HUES6 (cell line): ENCODE measurements at regions not wholly inside any gene's neighbourhood (a gene's known extent, or its start where the extent isn't known, plus 50 kb on each side); places are given as distances from the start of the nearest gene placed in this dataset.

Experiments
- H3K27ac ChIP-seq: 2 replicates; pipeline ENCODE4 v1.7.0; 2013; ENCODE audit warnings: low read depth, mild to moderate bottlenecking, low read length, inconsistent platforms
- H3K27me3 ChIP-seq: 2 replicates; pipeline ENCODE4 v1.6.1; 2013; ENCODE audit warnings: low read length; ENCODE audit not compliant: control insufficient read depth, insufficient read depth
- H3K36me3 ChIP-seq: 2 replicates; pipeline ENCODE4 v1.6.1; 2013; ENCODE audit warnings: low read length; ENCODE audit not compliant: control insufficient read depth, insufficient read depth
- H3K4me1 ChIP-seq: 2 replicates; pipeline ENCODE4 v1.6.1; 2013; ENCODE audit warnings: low read length; ENCODE audit not compliant: control insufficient read depth, insufficient read depth
- H3K4me3 ChIP-seq: 2 replicates; pipeline ENCODE4 v1.5.1; 2013; ENCODE audit warnings: low read depth, low read length
- H3K9ac ChIP-seq: one replicate; pipeline ENCODE4 v1.6.1; 2013; ENCODE audit warnings: mild to moderate bottlenecking, low read length
- H3K9me3 ChIP-seq: 2 replicates; pipeline ENCODE4 v1.6.1; 2013; ENCODE audit warnings: low read depth, low read length; ENCODE audit not compliant: control insufficient read depth, insufficient read depth

GRCh38 chr7:54897891-54898290, 120.9 kb upstream of the EGFR start:
- no peaks in the 10 kb centered on the region for H3K4me1 ChIP-seq
- H3K27ac ChIP-seq, result no peak overlapping the region
- H3K27me3 ChIP-seq, result no peaks in the 10 kb centered on the region
- H3K36me3 ChIP-seq, result no peaks in the 10 kb centered on the region
- H3K4me3 ChIP-seq, result no peak overlapping the region
- no peak overlapping the region for H3K9ac ChIP-seq
- H3K9me3 ChIP-seq, result no peaks in the 10 kb centered on the region

- Histone ChIP-seq H3K9ac (no peak overlapping the region), H3K27me3 (no peaks in the 10 kb centered on the region), H3K36me3 (no peaks in the 10 kb centered on the region), H3K27ac (no peak overlapping the region), H3K9me3 (no peaks in the 10 kb centered on the region), H3K4me3 (no peak overlapping the region), H3K4me1 (no peaks in the 10 kb centered on the region)
Observed at GRCh38 chr7:54898659-54899340, 120.0 kb upstream of the EGFR start.

DNA sequence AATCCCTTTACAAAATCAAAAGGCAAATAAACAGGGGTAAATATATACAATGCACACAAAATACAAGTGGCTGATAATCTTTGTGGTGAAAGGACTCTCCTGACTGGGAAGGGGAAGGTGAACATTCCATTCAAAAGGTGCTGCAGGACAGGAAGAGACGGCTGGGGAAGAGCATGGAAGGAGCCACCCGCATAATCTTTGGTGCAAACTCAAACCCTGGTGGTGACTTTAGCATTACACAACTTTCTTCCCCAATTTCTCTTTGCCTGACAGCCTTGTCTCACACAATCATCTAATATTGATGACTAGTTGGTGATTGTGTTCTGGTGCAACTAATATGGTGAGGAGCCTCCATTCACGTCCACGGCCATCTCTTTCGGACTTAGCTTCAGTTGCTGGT, 117.0 kb upstream of the EGFR start:
- H3K36me3 ChIP-seq, result no peaks in the 10 kb centered on the region
- no peaks in the 10 kb centered on the region for H3K27me3 ChIP-seq
- H3K9ac ChIP-seq, result no peak overlapping the region
- no peak overlapping the region for H3K27ac ChIP-seq
- H3K4me3 ChIP-seq, result no peak overlapping the region
- H3K4me1 ChIP-seq, result no peaks in the 10 kb centered on the region
- no peaks in the 10 kb centered on the region for H3K9me3 ChIP-seq

GRCh38 chr7:54904130-54904529, 114.7 kb upstream of the EGFR start:
- Histone ChIP-seq H3K4me3 (no peak overlapping the region), H3K27ac (no peak overlapping the region), H3K9ac (no peak overlapping the region)

GRCh38 chr7:54904986-54905385, 113.8 kb upstream of the EGFR start:
- H3K27ac ChIP-seq, result no peak overlapping the region
- no peaks in the 10 kb centered on the region for H3K9me3 ChIP-seq
- no peaks in the 10 kb centered on the region for H3K4me1 ChIP-seq
- H3K27me3 ChIP-seq, result no peaks in the 10 kb centered on the region
- no peak overlapping the region for H3K4me3 ChIP-seq
- no peak overlapping the region for H3K9ac ChIP-seq
- H3K36me3 ChIP-seq, result no peaks in the 10 kb centered on the region

More at GRCh38 chr7:54904130-54904529, 114.7 kb upstream of the EGFR start:
- no peaks in the 10 kb centered on the region for H3K9me3 ChIP-seq
- H3K4me1 ChIP-seq, result no peaks in the 10 kb centered on the region
- H3K27me3 ChIP-seq, result no peaks in the 10 kb centered on the region
- no peaks in the 10 kb centered on the region for H3K36me3 ChIP-seq

DNA sequence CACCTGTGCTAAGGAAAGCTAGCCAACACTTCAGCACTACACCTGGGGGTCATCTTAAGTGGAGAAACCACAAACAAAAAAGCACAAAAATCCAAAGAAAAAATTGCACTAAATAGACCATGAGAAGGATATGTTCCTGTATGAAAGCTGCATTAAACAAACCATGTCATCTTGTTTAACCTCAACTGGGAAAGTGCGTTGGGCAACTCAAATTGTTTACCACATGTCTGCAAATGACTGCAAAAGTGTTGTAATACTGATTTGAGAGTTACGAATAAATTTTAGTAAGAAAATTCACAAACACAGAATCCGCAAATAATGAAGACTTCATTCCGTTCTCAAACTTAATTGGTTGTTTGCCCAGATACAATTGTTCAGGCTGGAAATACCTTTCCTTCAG, 111.9 kb upstream of the EGFR start:
- Histone ChIP-seq H3K4me3 (no peak overlapping the region), H3K36me3 (no peaks in the 10 kb centered on the region), H3K9me3 (no peaks in the 10 kb centered on the region), H3K27ac (no peak overlapping the region), H3K4me1 (no peaks in the 10 kb centered on the region), H3K9ac (no peak overlapping the region), H3K27me3 (no peaks in the 10 kb centered on the region)

- no peaks in the 10 kb centered on the region for H3K9me3 ChIP-seq
- H3K4me3 ChIP-seq, result no peak overlapping the region
- H3K27ac ChIP-seq, result no peak overlapping the region
- H3K4me1 ChIP-seq, result no peaks in the 10 kb centered on the region
- no peaks in the 10 kb centered on the region for H3K36me3 ChIP-seq
- H3K27me3 ChIP-seq, result no peaks in the 10 kb centered on the region
- H3K9ac ChIP-seq, result no peak overlapping the region
Observed at GRCh38 chr7:54907981-54908380, 110.8 kb upstream of the EGFR start.

DNA sequence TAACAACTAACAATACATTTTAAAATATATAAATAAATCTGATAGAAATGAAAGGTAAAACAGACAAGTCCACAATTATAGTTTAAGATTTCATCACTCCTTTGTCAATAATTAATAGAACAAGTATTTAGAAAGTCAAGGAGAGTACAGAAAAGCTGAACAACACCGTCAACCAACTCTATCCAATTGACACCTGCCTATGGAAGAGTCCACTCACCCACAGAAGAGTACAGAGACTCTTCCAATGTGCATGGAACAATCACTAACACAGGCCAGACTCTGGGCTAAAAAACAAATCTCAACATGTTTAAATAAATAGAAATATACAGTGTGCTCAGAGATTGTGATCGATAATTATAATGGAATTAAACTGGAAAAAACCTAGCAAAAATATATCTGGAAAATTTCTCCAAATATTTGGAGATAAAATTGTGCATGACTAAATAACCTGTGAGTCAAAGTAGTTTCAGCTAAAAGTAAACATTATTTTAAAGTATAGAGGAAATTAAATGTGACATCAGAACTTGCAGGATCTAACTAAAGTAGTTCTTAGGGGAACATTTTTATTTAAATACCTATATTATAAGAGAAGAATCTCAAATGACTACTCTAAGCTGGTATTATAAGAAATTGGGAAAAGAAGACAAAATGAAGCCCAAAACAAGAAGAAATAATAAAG, 109.9 kb upstream of the EGFR start:
- no peak overlapping the region for H3K27ac ChIP-seq
- H3K4me3 ChIP-seq, result no peak overlapping the region
- H3K9ac ChIP-seq, result no peak overlapping the region
- no peaks in the 10 kb centered on the region for H3K27me3 ChIP-seq
- H3K9me3 ChIP-seq, result no peaks in the 10 kb centered on the region
- no peaks in the 10 kb centered on the region for H3K4me1 ChIP-seq
- H3K36me3 ChIP-seq, result no peaks in the 10 kb centered on the region

DNA sequence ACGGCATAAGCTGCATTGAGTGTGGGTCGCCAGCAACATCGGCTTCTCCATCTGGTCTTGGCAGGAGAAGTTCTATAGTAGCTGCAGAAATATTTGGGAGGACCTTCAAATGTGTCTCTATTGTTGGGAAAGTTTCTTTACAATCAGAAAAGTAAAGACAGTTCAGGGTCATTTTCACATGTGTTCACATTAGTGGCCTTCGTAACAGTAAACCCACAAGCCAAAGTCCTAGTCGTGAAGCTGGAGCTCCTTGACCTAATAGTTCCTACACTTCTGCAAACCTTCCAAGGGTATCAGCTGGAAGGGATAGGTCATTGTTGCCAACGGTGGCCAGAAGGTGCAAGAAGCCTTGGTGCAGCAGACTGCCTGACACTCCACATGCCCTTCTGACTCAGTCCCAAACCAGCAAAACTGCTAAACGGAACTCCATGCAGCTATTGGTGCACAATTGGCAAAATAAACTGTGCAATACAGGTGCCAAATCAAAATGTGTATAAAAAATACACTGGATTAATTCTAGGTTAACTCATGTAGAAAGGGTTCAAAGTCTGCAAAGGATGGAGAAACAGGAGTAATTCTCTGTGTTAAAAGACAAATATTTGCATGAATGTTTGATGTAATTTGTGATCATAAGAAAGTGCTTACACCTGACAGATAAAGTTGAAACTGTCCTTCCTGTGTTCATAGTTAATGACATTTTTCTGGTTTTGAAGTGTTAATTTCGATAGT, 102.8 kb upstream of the EGFR start:
- H3K4me1 ChIP-seq, result no peaks in the 10 kb centered on the region
- no peak overlapping the region for H3K4me3 ChIP-seq
- H3K27me3 ChIP-seq, result no peaks in the 10 kb centered on the region
- no peak overlapping the region for H3K27ac ChIP-seq
- no peak overlapping the region for H3K9ac ChIP-seq
- H3K9me3 ChIP-seq, result no peaks in the 10 kb centered on the region
- no peaks in the 10 kb centered on the region for H3K36me3 ChIP-seq

DNA sequence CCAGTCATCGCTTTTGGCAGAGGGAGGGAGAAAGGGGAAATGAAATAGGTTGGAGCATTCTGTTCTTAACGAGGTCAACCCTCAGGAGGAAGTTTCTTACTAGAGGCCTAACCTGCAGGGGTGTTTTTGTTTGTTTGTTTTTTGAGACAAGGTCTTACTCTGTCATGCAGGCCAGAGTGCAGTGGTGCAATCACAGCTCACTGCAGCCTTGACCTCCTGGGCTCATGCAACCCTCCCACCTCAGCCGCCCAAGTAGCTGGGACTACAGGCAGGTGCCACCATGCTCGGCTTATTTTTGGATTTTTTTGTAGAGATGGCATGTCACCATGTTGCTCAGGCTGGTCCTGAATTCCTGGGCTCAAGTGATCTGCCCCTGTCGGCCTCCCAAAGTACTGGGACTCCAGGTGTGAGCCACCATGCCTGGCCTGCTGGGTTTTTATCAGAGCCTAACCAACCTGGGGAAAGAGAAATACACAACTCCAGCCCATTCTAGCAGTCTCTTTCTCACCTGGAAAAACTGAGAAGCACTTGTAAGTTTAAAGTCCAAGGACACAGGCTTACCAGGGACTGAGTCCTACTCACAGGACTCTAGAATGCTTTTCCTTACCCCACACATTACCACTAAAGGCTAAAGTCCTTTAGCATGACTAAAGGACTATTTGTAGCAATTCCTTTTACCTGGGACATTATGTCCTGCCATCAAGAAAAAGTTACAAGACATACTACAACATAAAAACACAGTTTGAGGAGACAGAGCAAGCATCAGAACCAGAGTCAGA, 101.0 kb upstream of the EGFR start:
- H3K9ac ChIP-seq, result no peak overlapping the region
- H3K4me1 ChIP-seq, result no peaks in the 10 kb centered on the region
- H3K36me3 ChIP-seq, result no peaks in the 10 kb centered on the region
- no peak overlapping the region for H3K4me3 ChIP-seq
- H3K27ac ChIP-seq, result no peak overlapping the region
- no peaks in the 10 kb centered on the region for H3K27me3 ChIP-seq
- no peaks in the 10 kb centered on the region for H3K9me3 ChIP-seq
